Endodermal cell (in vitro differentiated cells): ENCODE measurements at regions not wholly inside any gene's neighbourhood (a gene's known extent, or its start where the extent isn't known, plus 50 kb on each side); places are given as distances from the start of the nearest gene placed in this dataset.

Experiments used
- DNase-seq: peaks from one replicate; pipeline ENCODE4 v3.0.0-alpha.2; 2017
- H3K27ac ChIP-seq: 2 replicates; pipeline ENCODE4 v1.5.1; 2013; ENCODE audit warnings: mild to moderate bottlenecking, low read depth, low read length, moderate library complexity
- H3K27me3 ChIP-seq: 2 replicates; pipeline ENCODE4 v1.6.1; 2013; ENCODE audit warnings: mild to moderate bottlenecking, low read length, moderate library complexity; ENCODE audit not compliant: insufficient read depth, control insufficient read depth, poor library complexity, severe bottlenecking
- H3K36me3 ChIP-seq: 2 replicates; pipeline ENCODE4 v1.7.0; 2013; ENCODE audit warnings: mild to moderate bottlenecking, low read length, moderate library complexity; ENCODE audit not compliant: control insufficient read depth, insufficient read depth
- H3K4me1 ChIP-seq: one replicate; pipeline ENCODE4 v1.7.0; 2013; ENCODE audit warnings: low read length; ENCODE audit not compliant: control insufficient read depth, insufficient read depth
- H3K4me3 ChIP-seq: 2 replicates; pipeline ENCODE4 v1.5.1; 2013; ENCODE audit warnings: mild to moderate bottlenecking, low read length, moderate library complexity
- H3K9ac ChIP-seq: 2 replicates; pipeline ENCODE4 v1.6.1; 2013; ENCODE audit warnings: mild to moderate bottlenecking, low read length, moderate library complexity; ENCODE audit not compliant: poor library complexity, severe bottlenecking; ENCODE audit errors: extremely low read depth
- H3K9me3 ChIP-seq: 2 replicates; pipeline ENCODE4 v1.6.1; 2013; ENCODE audit warnings: mild to moderate bottlenecking, low read length, moderate library complexity; ENCODE audit not compliant: control insufficient read depth
- H3K27ac Mint-ChIP-seq: 2 replicates; pipeline ENCODE4 v1.8.0; 2020; ENCODE audit warnings: mixed read lengths
- H3K27me3 Mint-ChIP-seq: 2 replicates; pipeline ENCODE4 v1.8.0; 2021; ENCODE audit warnings: mild to moderate bottlenecking, mixed read lengths; ENCODE audit not compliant: insufficient read depth
- H3K36me3 Mint-ChIP-seq: 2 replicates; pipeline ENCODE4 v1.8.0; 2020; ENCODE audit warnings: low read depth, mixed read lengths
- H3K4me1 Mint-ChIP-seq: 2 replicates; pipeline ENCODE4 v1.8.0; 2020; ENCODE audit warnings: mixed read lengths
- H3K4me3 Mint-ChIP-seq: 2 replicates; pipeline ENCODE4 v1.8.0; 2020; ENCODE audit warnings: mild to moderate bottlenecking, moderate library complexity, mixed read lengths
- H3K9me3 Mint-ChIP-seq: 2 replicates; pipeline ENCODE4 v1.8.0; 2020; ENCODE audit warnings: mild to moderate bottlenecking, mixed read lengths
- CTCF ChIP-seq: fragments of 200-600 bp; sonication (generic); conservative IDR thresholded peaks from 2 replicates; pipeline ENCODE4 v1.5.0; 2021; ENCODE audit warnings: antibody characterized with exemption, mild to moderate bottlenecking
- WGBS, 2 experiments: methylation state at CpG; one replicate each; pipeline versions ENCODE4 v1.1.5 to v1.1.7; 2013; ENCODE audit warnings: missing lambda C conversion rate in 2 of 2, mixed read lengths in 1 of 2; ENCODE audit not compliant: insufficient coverage in 1 of 2, insufficient read length in 1 of 2; 5-methylcytosine and 5-hydroxymethylcytosine counted together

GRCh38 chrX:44042751-44043150, 69.6 kb upstream of the NDP start:
- H3K27ac ChIP-seq, result no peak overlapping the region
- no peaks in the 10 kb centered on the region for H3K36me3 Mint-ChIP-seq
- TF ChIP-seq CTCF, result no peak
- H3K4me1 Mint-ChIP-seq, result no peaks in the 10 kb centered on the region
- H3K27me3 Mint-ChIP-seq, result no peaks in the 10 kb centered on the region
- H3K4me3 ChIP-seq, result no peak overlapping the region
- H3K9ac ChIP-seq, result no peak overlapping the region
- H3K9me3 ChIP-seq, result no peaks in the 10 kb centered on the region
- peaks cover 48% of the 10 kb centered on the region for H3K9me3 Mint-ChIP-seq
- no peaks in the 10 kb centered on the region for H3K4me1 ChIP-seq
- H3K27me3 ChIP-seq, result no peaks in the 10 kb centered on the region
- H3K36me3 ChIP-seq, result no peaks in the 10 kb centered on the region
- no peak overlapping the region for H3K4me3 Mint-ChIP-seq
- no peak for DNase-seq
- WGBS, 2 experiments, result 100% methylated on average over 1 of the region's 1 CpG; no CpG with 5 or more reads in 1 of the 2 experiments
- no peak overlapping the region for H3K27ac Mint-ChIP-seq

- 80 to 83% methylated on average over 1 to 2 of the region's 2 CpGs for WGBS, 2 experiments
- H3K4me3 ChIP-seq, result no peak overlapping the region
- no peaks in the 10 kb centered on the region for H3K27me3 ChIP-seq
- H3K9me3 ChIP-seq, result no peaks in the 10 kb centered on the region
- H3K27ac ChIP-seq, result no peak overlapping the region
- H3K4me1 Mint-ChIP-seq, result no peaks in the 10 kb centered on the region
- H3K27me3 Mint-ChIP-seq, result no peaks in the 10 kb centered on the region
- no peaks in the 10 kb centered on the region for H3K4me1 ChIP-seq
- no peak for TF ChIP-seq CTCF
- H3K36me3 ChIP-seq, result no peaks in the 10 kb centered on the region
- no peak overlapping the region for H3K27ac Mint-ChIP-seq
- peaks cover 43% of the 10 kb centered on the region for H3K9me3 Mint-ChIP-seq
- H3K36me3 Mint-ChIP-seq, result no peaks in the 10 kb centered on the region
- no peak overlapping the region for H3K4me3 Mint-ChIP-seq
- no peak for DNase-seq
- H3K9ac ChIP-seq, result no peak overlapping the region
Observed at GRCh38 chrX:44042116-44042515, 68.9 kb upstream of the NDP start.

- Histone ChIP-seq H3K27me3 (no peaks in the 10 kb centered on the region), H3K36me3 (no peaks in the 10 kb centered on the region), H3K4me3 (no peak overlapping the region), H3K4me1 (no peaks in the 10 kb centered on the region), H3K9me3 (no peaks in the 10 kb centered on the region), H3K27ac (no peak overlapping the region), H3K9ac (no peak overlapping the region)
- DNase-seq, result no peak
- WGBS, 2 experiments, result 93 to 100% methylated on average over 1 to 2 of the region's 3 CpGs
- Mint-ChIP-seq H3K4me1 (no peaks in the 10 kb centered on the region), H3K9me3 (peaks cover 35% of the 10 kb centered on the region), H3K36me3 (no peaks in the 10 kb centered on the region), H3K27ac (no peak overlapping the region), H3K4me3 (no peak overlapping the region), H3K27me3 (no peaks in the 10 kb centered on the region)
- TF ChIP-seq CTCF, result no peak
Observed at GRCh38 chrX:44040406-44040805, 67.2 kb upstream of the NDP start.
